ENCODE measurements at regions not wholly inside any gene's neighbourhood (a gene's known extent, or its start where the extent isn't known, plus 50 kb on each side); places are given as distances from the start of the nearest gene placed in this dataset.

DNA sequence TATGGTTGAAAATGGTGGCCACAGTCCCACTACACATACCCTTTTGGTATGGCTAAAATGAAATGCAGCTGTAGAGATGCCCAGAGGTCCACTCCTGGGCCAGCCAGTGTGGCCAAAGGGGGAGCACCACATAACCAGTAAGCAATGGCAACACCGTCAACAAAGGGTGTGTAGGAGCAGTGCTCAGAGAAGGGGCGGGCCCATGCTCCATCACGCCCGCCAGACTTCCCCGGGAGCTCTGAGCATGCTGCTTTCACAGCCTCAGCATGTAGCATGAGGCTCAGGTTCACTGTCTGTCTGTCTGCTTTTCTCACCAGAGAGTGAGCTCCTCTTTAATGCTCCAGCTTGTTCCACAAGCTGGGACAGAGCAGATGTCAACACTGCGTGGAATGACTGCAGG lies 537.6 kb downstream of the MATN1 start:
- Histone ChIP-seq H3K9ac (ENCODE audit: low read length) (no peak overlapping the region), H3K27ac (ENCODE audit: low read length) (no peak overlapping the region), H4K20me1 (ENCODE audit: insufficient read depth) (no peaks in the 10 kb centered on the region), H3K4me2 (ENCODE audit: low read length) (no peak overlapping the region), H3K27me3 (ENCODE audit: insufficient read depth, low read depth, low read length) (no peaks in the 10 kb centered on the region), H3F3A (ENCODE audit: insufficient read depth, low read length, poor library complexity, severe bottlenecking) (no peaks in the 10 kb centered on the region), H3K4me3 (ENCODE audit: low read length) (no peak overlapping the region), H3K79me2 (replicated peaks; ENCODE audit: insufficient read depth, low read length) (no peaks in the 10 kb centered on the region), H2AFZ (ENCODE audit: low read depth, low read length) (no peak overlapping the region), H3K9me2 (ENCODE audit: insufficient read depth, low read length) (no peaks in the 10 kb centered on the region), H3K36me3 (ENCODE audit: insufficient read depth, low read length) (no peaks in the 10 kb centered on the region), H3K9me3 (ENCODE audit: low read length) (no peaks in the 10 kb centered on the region)
- TF ChIP-seq, protein P1, sequence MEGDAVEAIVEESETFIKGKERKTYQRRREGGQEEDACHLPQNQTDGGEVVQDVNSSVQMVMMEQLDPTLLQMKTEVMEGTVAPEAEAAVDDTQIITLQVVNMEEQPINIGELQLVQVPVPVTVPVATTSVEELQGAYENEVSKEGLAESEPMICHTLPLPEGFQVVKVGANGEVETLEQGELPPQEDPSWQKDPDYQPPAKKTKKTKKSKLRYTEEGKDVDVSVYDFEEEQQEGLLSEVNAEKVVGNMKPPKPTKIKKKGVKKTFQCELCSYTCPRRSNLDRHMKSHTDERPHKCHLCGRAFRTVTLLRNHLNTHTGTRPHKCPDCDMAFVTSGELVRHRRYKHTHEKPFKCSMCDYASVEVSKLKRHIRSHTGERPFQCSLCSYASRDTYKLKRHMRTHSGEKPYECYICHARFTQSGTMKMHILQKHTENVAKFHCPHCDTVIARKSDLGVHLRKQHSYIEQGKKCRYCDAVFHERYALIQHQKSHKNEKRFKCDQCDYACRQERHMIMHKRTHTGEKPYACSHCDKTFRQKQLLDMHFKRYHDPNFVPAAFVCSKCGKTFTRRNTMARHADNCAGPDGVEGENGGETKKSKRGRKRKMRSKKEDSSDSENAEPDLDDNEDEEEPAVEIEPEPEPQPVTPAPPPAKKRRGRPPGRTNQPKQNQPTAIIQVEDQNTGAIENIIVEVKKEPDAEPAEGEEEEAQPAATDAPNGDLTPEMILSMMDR (IDR thresholded peaks at IDR 0.05; ENCODE audit: poor library complexity, severe bottlenecking), result no peak
- no peak for TF ChIP-seq EP300 (conservative IDR thresholded peaks at IDR 0.05; ENCODE audit: poor library complexity, severe bottlenecking)
- no peak for TF ChIP-seq POLR2AphosphoS5 (IDR thresholded peaks at IDR 0.05)
- TF ChIP-seq EZH2 (IDR thresholded peaks at IDR 0.05; ENCODE audit: borderline replicate concordance, insufficient read depth, low read length, poor library complexity, severe bottlenecking), result no peak
- no peak for TF ChIP-seq RAD21 (conservative IDR thresholded peaks at IDR 0.05)
- TF ChIP-seq TAF1 (IDR thresholded peaks at IDR 0.05; ENCODE audit: low read depth), result no peak
- no peak for TF ChIP-seq SMC3 (conservative IDR thresholded peaks at IDR 0.05; ENCODE audit: poor library complexity)
- no peak for TF ChIP-seq REST (IDR thresholded peaks at IDR 0.05; ENCODE audit: borderline replicate concordance)
- no peak for TF ChIP-seq MXI1 (conservative IDR thresholded peaks at IDR 0.05; ENCODE audit: poor library complexity, severe bottlenecking)

GRCh38 chr1:30185313-30185712 lies 538.1 kb downstream of the MATN1 start:
- TF ChIP-seq EP300 (conservative IDR thresholded peaks at IDR 0.05; ENCODE audit: poor library complexity, severe bottlenecking) (no peak), EZH2 (IDR thresholded peaks at IDR 0.05; ENCODE audit: borderline replicate concordance, insufficient read depth, low read length, poor library complexity, severe bottlenecking) (no peak), POLR2AphosphoS5 (IDR thresholded peaks at IDR 0.05) (no peak)
- TF ChIP-seq, protein P1 (IDR thresholded peaks at IDR 0.05; ENCODE audit: poor library complexity, severe bottlenecking), result no peak
- Histone ChIP-seq H3K4me2 (ENCODE audit: low read length) (no peak overlapping the region), H3K27me3 (ENCODE audit: insufficient read depth, low read depth, low read length) (no peaks in the 10 kb centered on the region), H2AFZ (ENCODE audit: low read depth, low read length) (no peak overlapping the region), H3K4me3 (ENCODE audit: low read length) (no peak overlapping the region), H4K20me1 (ENCODE audit: insufficient read depth) (no peaks in the 10 kb centered on the region), H3K36me3 (ENCODE audit: insufficient read depth, low read length) (no peaks in the 10 kb centered on the region), H3K27ac (ENCODE audit: low read length) (no peak overlapping the region), H3K9me2 (ENCODE audit: insufficient read depth, low read length) (no peaks in the 10 kb centered on the region), H3F3A (ENCODE audit: insufficient read depth, low read length, poor library complexity, severe bottlenecking) (no peaks in the 10 kb centered on the region), H3K9ac (ENCODE audit: low read length) (no peak overlapping the region), H3K9me3 (ENCODE audit: low read length) (no peaks in the 10 kb centered on the region), H3K79me2 (replicated peaks; ENCODE audit: insufficient read depth, low read length) (no peaks in the 10 kb centered on the region)

Measured in neural cell (in vitro differentiated cells).